Fibroblast of lung (primary cell): ENCODE measurements at regions not wholly inside any gene's neighbourhood (a gene's known extent, or its start where the extent isn't known, plus 50 kb on each side); places are given as distances from the start of the nearest gene placed in this dataset.

Experiments used
- CTCF ChIP-seq, 2 donors: IDR thresholded peaks in 1 of 2; conservative IDR thresholded peaks in 1 of 2; 1 replicate in 1 of 2; 2 replicates in 1 of 2; pipeline ENCODE4 v1.5.1; 2011 to 2012; ENCODE audit warnings: low read length in 2 of 2, control low read depth in 1 of 2, inconsistent platforms in 1 of 2, low read depth in 1 of 2, mild to moderate bottlenecking in 1 of 2
- EZH2 ChIP-seq: IDR thresholded peaks from 2 replicates; pipeline ENCODE4 v1.5.1; 2012; ENCODE audit warnings: low read length, control low read depth, mild to moderate bottlenecking; ENCODE audit errors: missing control alignments

- no peak for TF ChIP-seq CTCF (conservative IDR thresholded peaks at IDR 0.05 in 1 of 2, IDR thresholded peaks at IDR 0.05 in 1 of 2; ENCODE audit: low read depth in 1 of 2, low read length in 2 of 2)
- no peak for TF ChIP-seq EZH2
Observed at GRCh38 chrY:19601113-19601512, 143.4 kb downstream of the KDM5D start.
